ENCODE measurements at regions not wholly inside any gene's neighbourhood (a gene's known extent, or its start where the extent isn't known, plus 50 kb on each side); places are given as distances from the start of the nearest gene placed in this dataset.

DNA sequence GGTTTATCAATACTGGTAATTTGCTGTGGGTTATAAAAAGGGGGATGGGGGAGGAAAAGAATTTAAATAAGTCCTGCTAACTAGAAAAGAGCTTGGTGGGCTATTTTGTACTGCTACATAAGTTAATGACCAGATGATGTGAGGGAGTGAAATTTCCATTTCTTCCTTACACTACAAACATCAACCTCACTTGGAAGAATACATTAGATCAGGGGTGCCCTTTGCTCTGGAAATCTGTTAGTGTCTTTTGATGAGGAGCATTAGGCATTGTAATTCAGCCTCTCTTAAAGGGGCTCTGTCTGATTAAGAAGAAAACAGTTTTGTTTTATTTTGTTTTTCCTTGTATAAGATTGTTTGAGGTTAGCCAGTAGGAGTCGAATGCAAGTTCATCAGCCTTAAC, 576.4 kb upstream of the TBL1XR1 start:
- CTCF ChIA-PET, result no interaction called here
- no peak for DNase-seq (ENCODE audit: low spot score)

DNA sequence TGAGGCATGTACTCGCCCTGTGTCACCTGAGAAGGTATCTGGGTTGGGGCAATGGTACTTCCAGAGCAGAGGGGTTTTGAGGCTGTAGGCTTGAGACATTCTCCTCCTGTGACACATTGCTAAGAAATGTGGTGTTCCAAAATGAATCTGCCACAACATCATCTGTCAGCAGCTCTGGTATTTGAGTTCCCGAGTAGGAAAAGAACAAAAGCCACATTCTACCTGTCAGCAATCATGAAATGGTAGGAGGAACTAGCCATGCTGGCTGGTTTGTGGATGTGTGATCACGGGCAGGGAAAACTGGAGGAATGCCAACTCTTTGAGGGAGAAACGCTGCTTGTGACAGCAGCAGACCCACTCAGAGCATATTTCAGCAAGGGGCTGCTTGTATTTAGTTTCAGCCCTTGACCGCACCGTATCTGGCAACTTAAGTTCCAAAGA, 579.4 kb upstream of the TBL1XR1 start:
- TF ChIP-seq, protein P1, sequence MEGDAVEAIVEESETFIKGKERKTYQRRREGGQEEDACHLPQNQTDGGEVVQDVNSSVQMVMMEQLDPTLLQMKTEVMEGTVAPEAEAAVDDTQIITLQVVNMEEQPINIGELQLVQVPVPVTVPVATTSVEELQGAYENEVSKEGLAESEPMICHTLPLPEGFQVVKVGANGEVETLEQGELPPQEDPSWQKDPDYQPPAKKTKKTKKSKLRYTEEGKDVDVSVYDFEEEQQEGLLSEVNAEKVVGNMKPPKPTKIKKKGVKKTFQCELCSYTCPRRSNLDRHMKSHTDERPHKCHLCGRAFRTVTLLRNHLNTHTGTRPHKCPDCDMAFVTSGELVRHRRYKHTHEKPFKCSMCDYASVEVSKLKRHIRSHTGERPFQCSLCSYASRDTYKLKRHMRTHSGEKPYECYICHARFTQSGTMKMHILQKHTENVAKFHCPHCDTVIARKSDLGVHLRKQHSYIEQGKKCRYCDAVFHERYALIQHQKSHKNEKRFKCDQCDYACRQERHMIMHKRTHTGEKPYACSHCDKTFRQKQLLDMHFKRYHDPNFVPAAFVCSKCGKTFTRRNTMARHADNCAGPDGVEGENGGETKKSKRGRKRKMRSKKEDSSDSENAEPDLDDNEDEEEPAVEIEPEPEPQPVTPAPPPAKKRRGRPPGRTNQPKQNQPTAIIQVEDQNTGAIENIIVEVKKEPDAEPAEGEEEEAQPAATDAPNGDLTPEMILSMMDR (conservative IDR thresholded peaks at IDR 0.05; ENCODE audit: low read depth), result no peak
- DNase-seq (ENCODE audit: low spot score), result peak; percentile 64
- no peak overlapping the region for H3K27ac ChIP-seq
- POLR2A ChIA-PET (ENCODE audit: low non-redundant PET), result no interaction called here
- CTCF ChIA-PET, result interaction anchor here (0.5 to 0.7 kb wide), 2 partner anchors 47 to 216 kb away, joined by 3 to 4 read pairs; no protein-coding TSS in a partner anchor

More for the DNA sequence above, 576.4 kb upstream of the TBL1XR1 start:
- POLR2A ChIA-PET (ENCODE audit: low non-redundant PET), result no interaction called here
- no peak overlapping the region for H3K27ac ChIP-seq
- TF ChIP-seq, protein P1 (conservative IDR thresholded peaks at IDR 0.05; ENCODE audit: low read depth), result no peak

DNA sequence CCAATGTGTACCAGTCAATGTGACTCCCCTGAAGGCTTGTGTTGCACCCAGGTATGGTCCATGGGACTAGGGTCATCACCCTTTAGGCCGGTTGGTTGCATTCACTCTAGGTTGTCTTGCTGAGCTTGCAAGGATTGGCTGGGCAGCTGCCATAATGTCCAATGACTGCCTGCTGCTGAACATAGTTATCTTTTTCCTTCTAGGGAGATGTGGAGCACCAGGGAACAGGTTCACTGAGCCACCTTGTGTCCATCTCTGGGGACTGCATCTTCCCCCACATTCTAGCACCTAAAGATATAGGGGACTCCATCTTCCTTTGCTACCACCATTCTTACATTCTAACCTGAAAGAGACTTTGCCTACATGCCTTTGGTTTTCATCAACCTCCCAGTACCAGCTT, 580.4 kb upstream of the TBL1XR1 start:
- POLR2A ChIA-PET (ENCODE audit: low non-redundant PET), result no interaction called here

DNA sequence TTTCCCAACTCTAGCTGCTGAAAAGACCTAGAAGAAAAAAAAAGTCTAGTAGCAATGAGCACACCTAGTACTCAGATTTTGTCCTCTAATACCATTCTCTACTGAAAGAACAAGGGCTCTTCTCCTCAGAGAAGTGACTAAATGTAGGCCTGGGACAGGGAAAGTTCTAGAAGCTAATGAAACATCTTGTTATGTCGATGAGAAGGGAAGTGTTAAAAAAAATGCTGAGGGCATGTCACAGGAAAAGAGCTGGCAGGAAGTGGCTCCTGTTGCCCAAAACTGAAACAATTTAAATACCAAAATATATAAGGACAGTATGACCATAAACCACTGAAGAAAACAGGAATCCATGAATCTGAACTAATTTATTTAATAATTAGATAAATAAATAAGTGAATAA, 581.4 kb upstream of the TBL1XR1 start:
- ChIA-PET POLR2A (ENCODE audit: low non-redundant PET) (no interaction called here), CTCF (interaction anchor here (0.7 kb wide), 1 partner anchor 455 kb away, joined by 3 read pairs; no protein-coding TSS in a partner anchor)
- TF ChIP-seq, protein P1 (conservative IDR thresholded peaks at IDR 0.05; ENCODE audit: low read depth), result no peak
- no peak for DNase-seq (ENCODE audit: low spot score)
- no peak overlapping the region for H3K27ac ChIP-seq

More for the DNA sequence above, 580.4 kb upstream of the TBL1XR1 start:
- H3K27ac ChIP-seq, result no peak overlapping the region
- TF ChIP-seq, protein P1 (conservative IDR thresholded peaks at IDR 0.05; ENCODE audit: low read depth), result no peak; the same call in 1 of the 2 replicates
- DNase-seq (ENCODE audit: low spot score), result peak; percentile 44
- CTCF ChIA-PET, result interaction anchor here (0.6 kb wide), 1 partner anchor 34 kb away, joined by 3 read pairs; no protein-coding TSS in a partner anchor

DNA sequence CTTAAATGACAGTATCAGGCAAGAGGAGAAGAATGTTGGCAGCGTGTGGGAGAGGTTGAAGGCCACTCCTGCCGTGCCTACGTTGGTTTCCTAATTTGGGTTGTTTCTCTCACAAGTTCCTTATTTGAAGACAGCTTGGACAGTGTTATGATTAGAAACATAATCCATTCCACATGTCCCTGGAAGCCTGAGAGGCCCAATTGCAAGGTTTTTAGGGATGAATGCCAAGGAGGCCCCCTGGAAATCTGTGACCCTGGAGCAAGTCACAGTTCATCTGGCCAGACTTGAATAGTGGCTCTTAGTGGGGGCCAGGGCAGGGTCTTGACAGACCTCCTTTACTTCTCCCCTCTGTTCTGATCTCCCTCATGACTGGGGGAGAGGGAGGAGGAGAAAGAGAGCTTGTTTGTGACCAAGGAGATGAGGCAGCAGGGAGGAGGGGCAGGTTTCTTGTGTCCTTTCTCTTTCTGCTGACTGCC, 584.4 kb upstream of the TBL1XR1 start:
- TF ChIP-seq, protein P1 (conservative IDR thresholded peaks at IDR 0.05; ENCODE audit: low read depth), result no peak
- ChIA-PET CTCF (no interaction called here), POLR2A (ENCODE audit: low non-redundant PET) (no interaction called here)
- no peak for DNase-seq (ENCODE audit: low spot score)
- no peak overlapping the region for H3K27ac ChIP-seq

DNA sequence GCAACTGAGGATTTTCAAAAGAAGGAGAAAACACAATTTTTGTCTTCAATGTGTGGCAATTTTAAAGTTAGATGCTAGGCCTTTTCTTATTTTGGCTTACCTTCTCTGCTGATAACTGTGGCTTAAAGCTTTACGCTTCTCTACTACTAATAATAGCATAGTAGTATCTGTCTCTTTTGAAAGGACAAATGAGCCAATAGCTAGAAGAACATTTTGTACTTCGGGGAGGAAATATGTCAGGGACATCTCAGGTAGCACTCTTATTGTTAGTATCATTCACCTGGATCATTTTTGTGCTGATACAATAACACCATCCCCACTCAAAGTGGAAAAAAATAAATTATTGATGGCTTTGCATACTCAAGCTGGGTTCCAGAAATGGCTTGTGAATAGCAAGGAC, 586.1 kb upstream of the TBL1XR1 start:
- ChIA-PET POLR2A (ENCODE audit: low non-redundant PET) (no interaction called here), CTCF (no interaction called here)
- DNase-seq (ENCODE audit: low spot score), result no peak
- TF ChIP-seq, protein P1 (conservative IDR thresholded peaks at IDR 0.05; ENCODE audit: low read depth), result no peak
- no peak overlapping the region for H3K27ac ChIP-seq

Data from RWPE1 (cell line).